Activated CD8-positive, alpha-beta T cell treated with anti-CD3 and anti-CD28 coated beads for 36 hours (primary cell): ENCODE measurements at regions not wholly inside any gene's neighbourhood (a gene's known extent, or its start where the extent isn't known, plus 50 kb on each side); places are given as distances from the start of the nearest gene placed in this dataset.

Source experiments
- ATAC-seq: fragments of 200-7000 bp; cut with Tn5 transposase; one replicate; pipeline ENCODE4 v1.10.0; 2021; ENCODE audit warnings: mild to moderate bottlenecking, moderate library complexity
- CTCF ChIA-PET: fragments of 350-600 bp; sonication (Branson Sonifier 250); formaldehyde crosslinking; loops from one replicate; lab custom pipeline; 2021; ENCODE audit warnings: antibody characterized with exemption; lab: Charles Lee
- POLR2A ChIA-PET: fragments of 350-600 bp; sonication (Branson Sonifier 250); formaldehyde crosslinking; loops from one replicate; lab custom pipeline; 2021; ENCODE audit warnings: antibody characterized with exemption; lab: Charles Lee
- DNase-seq: peaks from one replicate; pipeline ENCODE4 v3.0.0-alpha.2; 2020
- H3K27ac Mint-ChIP-seq: one replicate; pipeline ENCODE4 v1.8.0; 2021; ENCODE audit warnings: mild to moderate bottlenecking, mixed read lengths
- H3K27me3 Mint-ChIP-seq: one replicate; pipeline ENCODE4 v1.8.0; 2021; ENCODE audit warnings: mixed read lengths
- H3K36me3 Mint-ChIP-seq: one replicate; pipeline ENCODE4 v1.8.0; 2021; ENCODE audit warnings: low read depth, mixed read lengths
- H3K4me1 Mint-ChIP-seq: one replicate; pipeline ENCODE4 v1.8.0; 2021; ENCODE audit warnings: low read depth, mixed read lengths
- H3K4me3 Mint-ChIP-seq: one replicate; pipeline ENCODE4 v1.8.0; 2021; ENCODE audit warnings: mild to moderate bottlenecking, moderate library complexity, mixed read lengths
- H3K9me3 Mint-ChIP-seq: one replicate; pipeline ENCODE4 v1.8.0; 2021; ENCODE audit warnings: mixed read lengths
- CTCF ChIP-seq: fragments of 200-600 bp; IDR thresholded peaks from one replicate; pipeline ENCODE4 v1.8.0; 2022; ENCODE audit warnings: antibody characterized with exemption, mild to moderate bottlenecking
- intact Hi-C: fragments of 100-400 bp; cut with micrococcal nuclease; formaldehyde crosslinking; loops from one replicate; pipeline ENCODE4 v1.10.0; 2022

- no peak for TF ChIP-seq CTCF
Observed at GRCh38 chr2:109707281-109708147, 86.6 kb upstream of the RGPD5 start.

GRCh38 chr2:109710505-109711229, 83.4 kb upstream of the RGPD5 start:
- no peaks in the 10 kb centered on the region for H3K4me1 Mint-ChIP-seq
- no peak overlapping the region for H3K4me3 Mint-ChIP-seq
- TF ChIP-seq CTCF, result no peak
- ChIA-PET POLR2A (no interaction called here), CTCF (no interaction called here)
- intact Hi-C loops, result no loop called here
- ATAC-seq (no peak), DNase-seq (no peak)
- peaks cover 2% of the 10 kb centered on the region for H3K27me3 Mint-ChIP-seq
- no peak overlapping the region for H3K27ac Mint-ChIP-seq
- no peaks in the 10 kb centered on the region for H3K36me3 Mint-ChIP-seq
- no peaks in the 10 kb centered on the region for H3K9me3 Mint-ChIP-seq

More at GRCh38 chr2:109707281-109708147, 86.6 kb upstream of the RGPD5 start:
- ChIA-PET POLR2A (no interaction called here), CTCF (interaction anchor here (0.7 kb wide), 1 partner anchor 162 kb away, joined by 3 read pairs; no protein-coding TSS in a partner anchor)
- DNase-seq (no peak), ATAC-seq (no peak)
- intact Hi-C loops, result no loop called here
- H3K36me3 Mint-ChIP-seq, result no peaks in the 10 kb centered on the region
- peaks cover 2% of the 10 kb centered on the region for H3K27me3 Mint-ChIP-seq
- no peaks in the 10 kb centered on the region for H3K4me1 Mint-ChIP-seq
- H3K27ac Mint-ChIP-seq, result no peak overlapping the region
- H3K4me3 Mint-ChIP-seq, result no peak overlapping the region
- no peaks in the 10 kb centered on the region for H3K9me3 Mint-ChIP-seq

GRCh38 chr2:109711230-109712122, 82.6 kb upstream of the RGPD5 start:
- no peaks in the 10 kb centered on the region for H3K9me3 Mint-ChIP-seq
- no peak overlapping the region for H3K4me3 Mint-ChIP-seq
- ATAC-seq (no peak), DNase-seq (no peak)
- intact Hi-C loops, result no loop called here
- no peak for TF ChIP-seq CTCF
- H3K36me3 Mint-ChIP-seq, result no peaks in the 10 kb centered on the region
- peaks cover 2% of the 10 kb centered on the region for H3K27me3 Mint-ChIP-seq
- H3K4me1 Mint-ChIP-seq, result no peaks in the 10 kb centered on the region
- POLR2A ChIA-PET, result no interaction called here
- CTCF ChIA-PET, result no interaction called here
- H3K27ac Mint-ChIP-seq, result no peak overlapping the region

DNA sequence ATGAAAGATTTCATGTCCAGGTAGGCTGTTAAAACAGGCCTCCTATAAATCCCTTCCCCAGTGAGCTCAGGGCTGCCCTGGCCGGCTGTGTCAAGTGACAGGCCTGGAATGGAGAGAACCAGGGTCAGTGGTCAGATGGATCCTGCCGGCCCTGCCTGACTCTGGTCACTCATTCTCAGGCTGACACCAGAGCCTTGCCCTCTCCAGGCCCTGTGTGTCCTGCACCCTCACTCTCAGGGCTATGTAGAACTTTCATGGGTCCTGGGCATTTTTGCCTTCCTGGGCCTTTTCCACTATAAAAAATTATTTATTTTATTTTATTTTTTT, 82.0 kb upstream of the RGPD5 start:
- Mint-ChIP-seq H3K27me3 (peaks cover 2% of the 10 kb centered on the region), H3K4me1 (no peaks in the 10 kb centered on the region), H3K4me3 (no peak overlapping the region), H3K9me3 (no peaks in the 10 kb centered on the region), H3K27ac (no peak overlapping the region), H3K36me3 (no peaks in the 10 kb centered on the region)
- intact Hi-C loops, result no loop called here
- ChIA-PET POLR2A (no interaction called here), CTCF (no interaction called here)
- no peak for TF ChIP-seq CTCF
- no peak for ATAC-seq
- no peak for DNase-seq
